Stimulated activated memory B cell treated with anti-CD40 and anti-IgM and Interleukin-4, amounts not matched to agents 10 μg/mL and 1 μg/mL and 100 μg/mL, for 72 hours (primary cell): ENCODE measurements at regions not wholly inside any gene's neighbourhood (a gene's known extent, or its start where the extent isn't known, plus 50 kb on each side); places are given as distances from the start of the nearest gene placed in this dataset.
"Not testable (repeated sequence)": the region's sequence is repeated elsewhere in the genome, so short reads cannot be mapped to it uniquely, and the experiment has no call there.

Experiments used
- ATAC-seq: fragments of 150-1000 bp; cut with Tn5 transposase; 2 replicates; pipeline ENCODE4 v1.10.0; 2021
- H3K27ac Mint-ChIP-seq: one replicate; pipeline ENCODE4 v1.8.0; 2022; ENCODE audit warnings: mild to moderate bottlenecking, mixed read lengths
- H3K27me3 Mint-ChIP-seq: one replicate; pipeline ENCODE4 v1.8.0; 2022; ENCODE audit warnings: mixed read lengths
- H3K36me3 Mint-ChIP-seq: one replicate; pipeline ENCODE4 v1.8.0; 2022; ENCODE audit warnings: mixed read lengths
- H3K4me1 Mint-ChIP-seq: one replicate; pipeline ENCODE4 v1.8.0; 2022; ENCODE audit warnings: mixed read lengths
- H3K4me3 Mint-ChIP-seq: one replicate; pipeline ENCODE4 v1.8.0; 2022; ENCODE audit warnings: mild to moderate bottlenecking, moderate library complexity, mixed read lengths
- H3K9me3 Mint-ChIP-seq: one replicate; pipeline ENCODE4 v1.8.0; 2022; ENCODE audit warnings: mixed read lengths

GRCh38 chr2:192471982-192472381 lies 277.2 kb upstream of the TMEFF2 start:
- Mint-ChIP-seq H3K4me3 (no peak overlapping the region), H3K27ac (no peak overlapping the region), H3K9me3 (peaks cover 3% of the 10 kb centered on the region), H3K4me1 (no peaks in the 10 kb centered on the region), H3K27me3 (no peaks in the 10 kb centered on the region), H3K36me3 (no peaks in the 10 kb centered on the region)
- no peak for ATAC-seq

GRCh38 chr2:192469612-192470011 lies 274.9 kb upstream of the TMEFF2 start:
- no peak overlapping the region for H3K4me3 Mint-ChIP-seq
- no peaks in the 10 kb centered on the region for H3K27me3 Mint-ChIP-seq
- H3K9me3 Mint-ChIP-seq: peaks cover 3% of the 10 kb centered on the region
- H3K27ac Mint-ChIP-seq: no peak overlapping the region
- H3K4me1 Mint-ChIP-seq: no peaks in the 10 kb centered on the region
- no peak for ATAC-seq
- H3K36me3 Mint-ChIP-seq: no peaks in the 10 kb centered on the region

GRCh38 chr2:192467953-192468660 lies 273.4 kb upstream of the TMEFF2 start:
- no peaks in the 10 kb centered on the region for H3K4me1 Mint-ChIP-seq
- no peaks in the 10 kb centered on the region for H3K27me3 Mint-ChIP-seq
- no peak for ATAC-seq
- no peak overlapping the region for H3K4me3 Mint-ChIP-seq
- H3K9me3 Mint-ChIP-seq: no peaks in the 10 kb centered on the region
- H3K27ac Mint-ChIP-seq: no peak overlapping the region
- H3K36me3 Mint-ChIP-seq: no peaks in the 10 kb centered on the region

GRCh38 chr2:192465141-192465540 lies 270.4 kb upstream of the TMEFF2 start:
- no peaks in the 10 kb centered on the region for H3K27me3 Mint-ChIP-seq
- H3K27ac Mint-ChIP-seq: no peak overlapping the region
- no peaks in the 10 kb centered on the region for H3K9me3 Mint-ChIP-seq
- H3K4me3 Mint-ChIP-seq: no peak overlapping the region
- no peak for ATAC-seq
- no peaks in the 10 kb centered on the region for H3K36me3 Mint-ChIP-seq
- H3K4me1 Mint-ChIP-seq: no peaks in the 10 kb centered on the region

- Mint-ChIP-seq H3K27me3 (no peaks in the 10 kb centered on the region), H3K27ac (no peak overlapping the region), H3K4me1 (no peaks in the 10 kb centered on the region), H3K36me3 (no peaks in the 10 kb centered on the region), H3K9me3 (no peaks in the 10 kb centered on the region), H3K4me3 (no peak overlapping the region)
- ATAC-seq: no peak
Measured at GRCh38 chr2:192459422-192459821, 264.7 kb upstream of the TMEFF2 start.

GRCh38 chr2:192448881-192449280 lies 254.1 kb upstream of the TMEFF2 start:
- no peaks in the 10 kb centered on the region for H3K4me1 Mint-ChIP-seq
- H3K36me3 Mint-ChIP-seq: no peaks in the 10 kb centered on the region
- H3K9me3 Mint-ChIP-seq: no peaks in the 10 kb centered on the region
- no peak overlapping the region for H3K27ac Mint-ChIP-seq
- ATAC-seq: no peak
- no peaks in the 10 kb centered on the region for H3K27me3 Mint-ChIP-seq
- no peak overlapping the region for H3K4me3 Mint-ChIP-seq

DNA sequence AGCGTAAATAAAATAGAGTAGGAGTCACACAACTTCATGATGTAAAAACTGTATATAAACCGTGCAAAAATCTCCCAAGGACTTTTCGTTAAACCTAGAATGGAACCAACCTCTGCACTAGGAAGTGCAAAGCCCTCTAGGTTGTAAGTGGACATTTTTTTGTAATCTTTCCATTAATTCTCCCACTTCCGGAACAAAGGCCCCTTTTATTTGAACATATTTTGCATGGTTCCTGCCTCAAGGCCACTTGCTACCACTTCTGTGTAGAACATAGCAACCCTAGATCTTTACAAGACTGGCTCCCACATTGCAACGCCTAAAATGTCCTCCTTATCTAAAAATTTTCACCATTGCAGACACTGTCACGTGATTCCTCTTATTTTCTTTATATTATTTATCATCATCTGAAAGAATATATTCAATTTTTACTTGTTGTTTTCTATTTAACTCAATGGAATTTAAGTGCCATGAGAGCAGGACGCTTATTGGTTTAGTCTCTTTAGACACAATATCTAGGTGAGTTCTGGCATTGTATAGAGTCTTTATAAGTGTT lies 249.6 kb upstream of the TMEFF2 start:
- no peak for ATAC-seq
- no peak overlapping the region for H3K4me3 Mint-ChIP-seq
- no peaks in the 10 kb centered on the region for H3K36me3 Mint-ChIP-seq
- H3K27me3 Mint-ChIP-seq: no peaks in the 10 kb centered on the region
- H3K27ac Mint-ChIP-seq: no peak overlapping the region
- no peaks in the 10 kb centered on the region for H3K9me3 Mint-ChIP-seq
- no peaks in the 10 kb centered on the region for H3K4me1 Mint-ChIP-seq

DNA sequence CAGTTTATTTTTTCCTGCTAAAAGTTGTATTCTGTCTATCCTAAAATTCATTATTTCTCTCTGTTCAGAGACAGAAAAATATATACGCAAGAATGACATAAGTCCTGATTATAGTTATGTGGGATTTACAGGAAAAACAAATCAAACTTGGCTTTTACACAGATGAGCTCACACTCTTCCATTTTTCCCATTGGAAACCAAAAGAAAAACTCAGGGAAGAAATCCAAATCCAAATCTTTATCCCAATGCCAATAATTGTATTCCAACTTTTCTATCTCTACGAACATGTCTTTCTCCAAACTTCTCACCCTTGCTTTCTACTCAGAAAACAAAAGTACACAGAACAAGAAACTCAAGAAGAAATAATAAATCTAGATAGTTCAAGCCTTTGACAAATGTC lies 249.1 kb upstream of the TMEFF2 start:
- ATAC-seq: no peak
- no peaks in the 10 kb centered on the region for H3K4me1 Mint-ChIP-seq
- no peaks in the 10 kb centered on the region for H3K9me3 Mint-ChIP-seq
- H3K36me3 Mint-ChIP-seq: no peaks in the 10 kb centered on the region
- H3K27ac Mint-ChIP-seq: no peak overlapping the region
- H3K27me3 Mint-ChIP-seq: no peaks in the 10 kb centered on the region
- no peak overlapping the region for H3K4me3 Mint-ChIP-seq

GRCh38 chr2:192438239-192438638 lies 243.5 kb upstream of the TMEFF2 start:
- Mint-ChIP-seq H3K27me3 (no peaks in the 10 kb centered on the region), H3K36me3 (no peaks in the 10 kb centered on the region), H3K27ac (no peak overlapping the region), H3K9me3 (peaks cover 2% of the 10 kb centered on the region), H3K4me1 (no peaks in the 10 kb centered on the region), H3K4me3 (no peak overlapping the region)
- ATAC-seq: no peak

DNA sequence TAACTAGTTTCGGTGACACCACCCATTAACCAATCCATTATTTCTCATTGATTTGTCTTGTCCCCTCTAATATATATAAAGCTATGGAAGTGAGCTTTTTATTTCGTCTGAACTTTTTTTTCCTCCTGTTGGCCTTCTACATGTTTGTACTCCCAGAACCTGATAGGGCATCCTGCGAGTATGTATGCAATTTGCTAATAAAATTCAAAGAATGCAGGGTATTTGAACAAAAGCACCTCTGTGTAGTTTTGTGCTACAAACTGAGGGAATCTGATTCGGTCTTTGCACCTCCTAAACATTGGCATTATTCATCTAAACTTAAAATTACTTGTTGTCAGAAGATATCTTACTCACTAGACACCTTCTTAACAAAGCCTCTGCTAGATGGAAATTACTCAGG lies 242.9 kb upstream of the TMEFF2 start:
- Mint-ChIP-seq H3K27me3 (no peaks in the 10 kb centered on the region), H3K36me3 (no peaks in the 10 kb centered on the region), H3K4me3 (no peak overlapping the region), H3K4me1 (no peaks in the 10 kb centered on the region), H3K27ac (no peak overlapping the region), H3K9me3 (peaks cover 2% of the 10 kb centered on the region)
- no peak for ATAC-seq

DNA sequence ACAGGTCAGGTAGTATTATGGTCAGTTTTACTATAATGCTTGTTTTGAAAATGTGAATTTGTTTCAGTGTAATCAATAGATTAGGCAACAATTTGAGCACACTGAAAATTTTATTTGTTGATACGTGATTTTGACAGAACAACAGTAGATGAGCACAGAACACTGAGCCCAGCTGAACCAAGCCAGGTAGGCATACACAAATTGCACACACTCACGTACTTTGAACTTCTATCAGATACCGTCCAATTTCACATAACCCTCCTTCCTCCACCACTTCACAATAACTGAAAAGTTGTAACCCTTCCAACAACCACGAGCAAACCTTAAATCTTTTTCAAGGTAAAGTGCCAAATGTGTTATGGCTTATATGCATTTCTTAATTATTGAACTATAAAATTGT lies 229.5 kb upstream of the TMEFF2 start:
- H3K4me3 Mint-ChIP-seq: no peak overlapping the region
- no peak overlapping the region for H3K27ac Mint-ChIP-seq
- ATAC-seq: no peak
- no peaks in the 10 kb centered on the region for H3K4me1 Mint-ChIP-seq
- H3K36me3 Mint-ChIP-seq: no peaks in the 10 kb centered on the region
- peaks cover 6% of the 10 kb centered on the region for H3K9me3 Mint-ChIP-seq
- H3K27me3 Mint-ChIP-seq: no peaks in the 10 kb centered on the region

- Mint-ChIP-seq H3K27ac (no peak overlapping the region), H3K4me3 (no peak overlapping the region), H3K9me3 (peaks cover 6% of the 10 kb centered on the region), H3K27me3 (no peaks in the 10 kb centered on the region), H3K4me1 (no peaks in the 10 kb centered on the region), H3K36me3 (no peaks in the 10 kb centered on the region)
- no peak for ATAC-seq
Measured at GRCh38 chr2:192419786-192420185, 225.1 kb upstream of the TMEFF2 start.

DNA sequence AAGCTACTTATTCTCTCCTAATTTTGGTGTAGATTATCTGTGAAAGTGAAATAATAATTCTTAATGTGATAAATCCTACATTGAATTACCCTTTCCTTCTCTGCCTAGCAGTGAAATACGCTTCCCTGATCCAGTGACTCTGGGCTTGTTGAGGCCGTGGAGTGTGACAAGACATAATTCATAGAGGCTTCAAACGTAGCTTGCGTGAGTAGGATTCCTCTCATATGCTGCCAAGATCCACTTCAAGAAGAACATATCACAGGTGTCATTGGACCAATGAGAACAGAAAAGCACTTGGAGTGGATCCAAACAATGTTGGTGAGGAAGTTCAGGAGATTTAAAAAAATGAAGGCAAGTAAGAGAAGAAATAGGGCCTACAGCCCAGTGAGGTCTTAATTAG lies 221.3 kb upstream of the TMEFF2 start:
- ATAC-seq: no peak
- Mint-ChIP-seq H3K9me3 (peaks cover 6% of the 10 kb centered on the region), H3K36me3 (no peaks in the 10 kb centered on the region), H3K27me3 (no peaks in the 10 kb centered on the region), H3K4me3 (no peak overlapping the region), H3K4me1 (no peaks in the 10 kb centered on the region), H3K27ac (no peak overlapping the region)

DNA sequence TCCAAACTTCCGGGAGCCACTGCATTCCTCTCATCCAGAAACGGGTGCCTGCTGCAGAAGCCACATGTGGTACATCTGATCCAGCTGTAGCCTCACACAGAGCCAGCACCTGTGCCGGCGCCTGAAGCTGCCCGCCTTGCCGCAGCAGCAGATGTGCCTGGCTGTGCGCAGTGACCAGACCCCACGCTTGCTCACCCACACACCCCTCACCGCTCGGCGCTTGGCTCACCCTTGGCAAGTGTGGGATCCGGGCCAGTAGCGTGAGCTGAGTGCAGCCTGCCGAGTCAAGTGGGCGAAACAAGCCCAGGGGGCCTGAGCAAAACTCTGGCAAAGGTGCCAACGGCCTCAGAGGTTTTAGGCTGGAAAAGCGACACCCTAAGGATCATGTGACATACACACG lies 220.1 kb upstream of the TMEFF2 start:
- ATAC-seq: peak; percentile 56
- no peak overlapping the region for H3K27ac Mint-ChIP-seq
- H3K9me3 Mint-ChIP-seq: no peaks in the 10 kb centered on the region
- no peak overlapping the region for H3K4me3 Mint-ChIP-seq
- no peaks in the 10 kb centered on the region for H3K4me1 Mint-ChIP-seq
- no peaks in the 10 kb centered on the region for H3K27me3 Mint-ChIP-seq
- no peaks in the 10 kb centered on the region for H3K36me3 Mint-ChIP-seq

GRCh38 chr2:192413812-192414681 lies 219.3 kb upstream of the TMEFF2 start:
- H3K4me3 Mint-ChIP-seq: no peak overlapping the region
- no peaks in the 10 kb centered on the region for H3K27me3 Mint-ChIP-seq
- H3K9me3 Mint-ChIP-seq: no peaks in the 10 kb centered on the region
- no peak overlapping the region for H3K27ac Mint-ChIP-seq
- peak; percentile 34 for ATAC-seq
- no peaks in the 10 kb centered on the region for H3K36me3 Mint-ChIP-seq
- H3K4me1 Mint-ChIP-seq: no peaks in the 10 kb centered on the region

DNA sequence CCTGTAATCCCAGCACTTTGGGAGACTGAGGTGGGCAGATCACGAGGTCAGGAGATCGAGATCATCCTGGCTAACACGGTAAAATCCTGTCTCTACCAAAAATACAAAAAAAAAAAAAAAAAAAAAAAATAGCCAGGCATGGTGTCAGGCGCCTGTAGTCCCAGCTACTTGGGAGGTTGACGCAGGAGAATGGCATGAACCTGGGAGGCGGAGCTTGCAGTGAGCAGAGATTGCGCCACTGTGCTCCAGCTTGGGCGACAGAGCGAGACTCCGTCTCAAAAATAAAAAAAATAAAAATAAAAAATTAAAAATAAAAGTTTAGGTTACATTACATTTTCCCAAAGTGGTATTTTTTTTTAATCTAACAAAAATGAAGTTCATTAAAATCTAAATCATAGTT lies 218.1 kb upstream of the TMEFF2 start:
- H3K27ac Mint-ChIP-seq, ATAC-seq, H3K27me3 Mint-ChIP-seq, H3K9me3 Mint-ChIP-seq, H3K4me1 Mint-ChIP-seq, H3K4me3 Mint-ChIP-seq, H3K36me3 Mint-ChIP-seq: not testable (repeated sequence)
